GM18873 (cell line): ENCODE measurements at regions not wholly inside any gene's neighbourhood (a gene's known extent, or its start where the extent isn't known, plus 50 kb on each side); places are given as distances from the start of the nearest gene placed in this dataset.
"Not testable (repeated sequence)": the region's sequence is repeated elsewhere in the genome, so short reads cannot be mapped to it uniquely, and the experiment has no call there.

Source experiments
- ATAC-seq: cut with Tn5 transposase; IDR thresholded peaks from one replicate; pipeline ENCODE4 v1.9.1; 2021; ENCODE audit warnings: mild to moderate bottlenecking, moderate library complexity, moderate number of reproducible peaks; ENCODE audit not compliant: unreplicated experiment, low FRiP score

DNA sequence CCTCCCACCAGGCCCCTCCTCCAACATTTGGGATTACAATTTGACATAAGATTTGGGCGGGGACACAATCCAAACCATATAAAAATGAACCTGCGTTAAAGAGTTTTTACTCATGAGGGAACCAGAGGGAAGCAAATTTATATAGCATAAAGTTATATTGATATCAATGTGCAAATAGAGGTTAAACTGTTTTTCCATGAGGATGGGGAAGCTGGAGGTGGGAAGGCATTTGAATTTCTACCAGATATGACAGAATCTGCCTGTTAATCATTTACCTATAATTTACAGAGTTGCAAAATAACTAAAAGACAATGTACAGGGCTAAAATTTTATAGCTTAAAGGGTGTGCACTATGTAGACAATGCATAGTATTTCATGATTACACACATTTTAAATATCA lies 322.0 kb upstream of the FKBP1C start:
- no peak for ATAC-seq

DNA sequence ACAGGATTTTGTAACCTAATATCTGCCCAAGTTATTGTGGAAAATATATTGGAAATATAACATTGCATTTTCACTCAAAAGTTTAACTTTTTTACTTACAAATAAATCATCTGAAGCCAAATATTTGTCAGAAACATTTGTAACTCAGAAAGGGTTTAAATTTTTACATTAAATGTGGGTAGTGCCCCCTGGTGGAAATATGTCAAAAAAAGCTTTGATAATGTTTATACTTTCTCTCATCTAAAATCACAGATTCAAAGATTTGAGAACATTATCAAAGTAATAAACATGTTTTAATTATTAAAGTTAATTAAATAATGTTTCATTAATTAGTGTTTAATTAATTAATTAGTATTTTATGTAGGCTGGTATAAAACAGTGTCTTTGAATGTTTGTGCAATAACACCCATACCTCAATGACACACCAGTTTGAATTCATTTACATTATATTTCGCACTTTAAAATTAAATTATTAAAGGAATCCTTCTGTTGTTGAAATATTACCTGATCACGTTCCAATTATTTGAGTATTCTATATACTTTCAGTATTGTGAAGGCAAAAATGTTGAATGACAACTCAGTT lies 320.1 kb upstream of the FKBP1C start:
- no peak for ATAC-seq

DNA sequence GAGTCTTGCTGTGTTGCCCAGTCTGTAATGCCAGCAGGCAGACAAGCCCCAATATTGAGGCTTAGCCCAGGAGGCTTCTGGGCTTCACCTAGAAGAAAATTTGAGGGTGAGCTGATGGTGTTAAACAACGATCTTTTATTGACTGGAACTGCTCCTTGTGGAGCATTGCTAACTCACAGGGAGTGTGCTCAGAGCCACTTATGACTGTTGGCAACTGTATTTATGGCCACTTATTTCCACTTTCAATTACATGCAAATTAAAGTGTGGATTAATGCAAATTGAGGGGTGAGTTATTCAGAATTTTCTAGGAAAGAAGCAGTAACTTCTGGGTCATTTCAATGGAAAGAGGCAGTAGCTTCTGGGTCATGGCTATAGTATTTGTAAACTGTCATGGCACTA lies 317.2 kb upstream of the FKBP1C start:
- ATAC-seq: no peak

DNA sequence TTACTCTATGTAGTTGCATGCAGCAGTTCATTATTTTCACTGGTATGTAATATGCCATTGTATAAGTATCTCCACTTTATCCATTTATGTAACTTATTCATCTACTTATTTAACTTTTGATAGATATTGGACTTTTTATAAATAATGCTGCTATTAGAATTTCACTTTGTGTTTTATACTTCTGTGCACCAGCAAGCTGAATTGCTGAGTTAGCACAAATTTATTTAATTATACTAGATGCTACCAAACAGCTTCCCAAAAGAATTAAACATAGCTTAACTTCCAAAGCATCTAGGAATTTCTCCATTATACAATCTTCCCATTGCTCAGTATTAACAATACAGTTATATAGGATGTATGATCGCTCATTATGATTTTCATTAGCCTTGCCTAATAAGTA lies 308.0 kb upstream of the FKBP1C start:
- no peak for ATAC-seq

DNA sequence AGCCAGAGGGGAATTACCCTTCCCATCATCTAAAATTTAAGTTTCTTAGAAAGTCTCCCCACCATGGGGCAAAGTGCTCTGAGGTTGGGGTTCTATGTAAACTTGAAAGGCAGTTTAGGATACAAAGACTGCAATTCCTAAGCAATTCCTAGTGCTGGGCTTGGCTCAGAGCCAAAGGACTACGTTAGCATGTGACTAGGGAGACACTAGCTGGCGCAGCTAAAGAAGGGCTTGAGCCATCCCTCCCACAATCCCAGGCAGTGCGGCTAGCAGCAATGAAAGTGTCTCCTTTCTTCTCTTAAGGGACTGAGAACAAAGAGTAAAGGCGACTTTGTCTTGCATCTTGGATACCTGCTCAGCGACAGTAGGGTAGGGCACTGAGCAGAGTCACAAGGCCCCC lies 306.6 kb upstream of the FKBP1C start:
- no peak for ATAC-seq

DNA sequence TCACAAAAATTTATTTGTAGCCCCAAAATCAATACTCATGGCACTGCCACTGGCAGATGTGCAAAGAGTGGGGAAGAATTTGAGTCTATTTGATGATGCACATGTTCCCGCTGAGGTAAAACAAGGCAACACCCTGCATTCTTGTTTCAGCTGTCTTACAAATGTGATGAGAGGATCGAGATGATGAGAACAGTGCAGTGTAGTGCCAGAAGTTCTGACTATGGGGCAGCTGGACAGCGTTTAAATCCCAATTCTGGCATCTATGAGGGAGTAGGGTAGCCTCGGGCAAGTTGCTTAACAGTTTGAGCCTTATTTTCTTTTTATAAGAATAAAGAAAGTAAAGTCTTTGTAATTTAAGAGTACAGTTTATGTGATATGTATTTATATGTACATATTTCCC lies 296.7 kb upstream of the FKBP1C start:
- ATAC-seq: no peak

DNA sequence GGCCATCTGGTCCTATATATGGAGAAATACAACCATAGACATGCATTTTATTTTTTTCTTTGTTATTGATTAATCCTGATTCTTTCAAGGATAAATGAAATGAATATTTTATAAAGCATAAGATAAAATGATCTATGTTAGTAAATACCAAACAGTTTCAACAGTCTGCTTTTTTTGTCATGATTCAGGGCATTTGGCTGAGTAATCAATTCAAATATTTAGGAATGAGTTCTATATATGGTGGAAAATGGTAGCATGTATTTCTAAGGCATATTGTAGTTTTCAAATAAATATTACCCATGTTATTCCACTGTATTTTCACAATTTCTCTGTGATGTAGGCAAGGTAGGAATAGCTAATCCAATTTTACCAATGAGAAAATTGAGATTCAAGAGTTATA lies 287.5 kb upstream of the FKBP1C start:
- ATAC-seq: no peak

DNA sequence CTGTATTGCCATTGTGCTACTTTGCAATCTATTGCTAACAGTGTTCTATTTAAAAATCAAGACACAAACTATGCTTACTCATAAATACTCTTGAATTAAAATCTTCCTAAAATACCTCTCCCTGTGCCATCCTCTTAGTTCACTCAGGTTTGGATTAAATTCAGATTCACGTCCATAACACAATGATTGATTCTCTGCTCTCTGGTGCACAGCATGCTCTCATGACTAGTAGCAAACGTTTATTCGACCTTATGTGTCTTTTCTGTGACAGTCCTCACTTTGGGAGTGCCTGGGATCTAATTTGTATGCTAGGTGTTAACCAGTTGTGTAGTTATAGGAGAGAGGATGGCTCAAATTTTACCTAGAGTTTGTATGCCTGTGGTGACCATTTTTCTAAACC lies 270.4 kb upstream of the FKBP1C start:
- no peak for ATAC-seq

DNA sequence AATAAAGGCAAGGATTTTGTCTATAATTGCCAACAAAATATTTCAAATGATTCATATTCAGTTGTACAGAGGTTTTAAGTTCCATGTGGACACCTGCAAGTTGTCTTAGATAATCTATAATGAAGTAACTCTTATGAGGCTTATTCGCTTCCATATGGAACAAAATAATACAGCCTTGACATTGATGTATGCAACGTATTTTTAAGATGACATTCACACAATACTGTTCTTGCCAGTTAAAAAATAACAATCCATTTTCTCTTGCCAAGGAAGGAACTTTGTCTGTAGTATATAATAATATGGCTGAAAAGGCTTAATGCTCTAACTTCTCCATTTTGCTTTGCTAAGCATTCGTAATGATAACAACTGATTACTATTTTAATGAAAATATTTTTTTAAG lies 269.3 kb upstream of the FKBP1C start:
- ATAC-seq: no peak

DNA sequence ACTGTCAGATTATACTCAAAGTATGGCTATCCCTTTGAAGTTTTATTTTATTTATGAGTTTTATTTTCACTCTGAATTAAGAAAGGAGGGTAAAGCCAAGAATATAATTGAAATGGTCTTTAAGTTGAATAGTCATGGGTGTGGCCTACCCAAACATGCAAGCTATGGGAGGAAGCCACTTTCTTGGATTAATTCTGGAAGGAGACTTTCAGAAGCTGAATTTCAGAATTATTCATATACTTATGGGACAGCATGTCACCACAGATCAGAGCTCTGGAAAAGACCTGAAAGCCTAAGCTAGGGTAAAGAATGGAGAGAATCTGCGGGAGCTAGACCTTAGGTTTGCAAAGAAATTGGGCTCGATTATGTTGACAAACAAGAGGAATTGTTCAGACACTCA lies 242.4 kb upstream of the FKBP1C start:
- no peak for ATAC-seq

DNA sequence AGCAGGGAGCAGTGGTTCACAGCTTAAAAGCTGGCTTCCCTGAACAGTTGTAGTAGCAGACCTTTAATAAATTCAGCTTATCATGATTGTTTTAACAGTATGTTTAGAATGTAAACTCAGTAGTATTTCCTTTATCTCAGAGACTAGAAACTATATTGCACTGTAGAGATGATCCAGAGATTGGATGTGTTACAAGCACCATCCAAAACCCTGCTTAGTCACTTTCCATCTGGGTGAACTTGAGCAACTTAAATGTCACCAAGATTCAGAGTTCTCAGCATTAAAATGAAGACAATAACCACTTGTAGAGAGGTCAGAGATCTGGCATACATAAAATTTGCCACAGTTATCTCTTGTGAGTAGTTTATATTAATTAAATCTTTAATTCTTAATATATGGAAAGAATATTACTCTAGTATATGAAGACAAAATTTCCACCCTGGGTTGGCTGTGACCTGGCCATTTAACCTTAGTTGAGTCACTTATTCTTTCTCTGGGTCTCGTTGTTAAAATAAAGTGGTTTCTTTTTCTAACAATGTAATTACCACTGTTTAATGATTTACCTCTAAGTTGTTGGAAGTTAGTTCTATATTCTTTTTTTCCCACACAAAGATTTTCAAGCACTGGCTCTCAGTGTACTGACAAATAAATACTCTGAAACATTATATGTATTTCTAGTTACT lies 239.2 kb upstream of the FKBP1C start:
- no peak for ATAC-seq

DNA sequence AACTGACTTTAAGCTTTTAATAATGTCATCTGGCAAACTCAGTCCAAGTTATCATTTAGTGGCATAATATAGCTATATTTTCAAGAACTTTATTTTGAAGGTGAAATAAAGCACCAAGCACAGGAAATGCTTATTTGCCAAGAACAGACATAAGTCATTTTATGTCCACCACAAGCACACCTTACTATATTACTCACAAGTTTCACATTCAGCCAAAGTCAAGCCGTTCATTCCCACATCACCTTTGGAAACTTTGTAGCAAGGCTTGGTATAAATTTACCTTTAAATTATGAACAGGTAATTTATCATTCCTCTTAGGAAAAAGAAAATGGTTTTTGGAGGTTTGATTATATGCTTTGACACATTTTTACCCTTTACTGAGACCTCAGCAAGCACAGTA lies 236.8 kb upstream of the FKBP1C start:
- ATAC-seq: peak; percentile 67

DNA sequence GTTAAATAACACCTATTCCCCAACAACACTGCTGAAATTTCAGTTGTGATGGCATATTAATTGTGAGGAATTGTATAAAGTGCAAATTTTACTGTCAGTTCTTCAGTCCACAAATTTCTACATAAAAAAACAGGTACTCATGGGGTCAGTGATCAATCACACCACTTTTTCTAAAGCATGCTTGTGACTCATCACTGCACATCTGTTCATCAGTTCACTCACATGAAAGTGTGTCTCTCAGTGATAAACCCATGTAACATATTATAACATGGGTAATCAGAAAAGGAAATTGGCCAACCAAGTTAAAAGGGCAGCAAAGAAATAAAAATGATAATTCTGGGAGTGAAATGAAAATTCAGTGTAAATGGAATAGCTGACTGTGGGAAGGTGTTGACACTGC lies 234.7 kb upstream of the FKBP1C start:
- no peak for ATAC-seq

DNA sequence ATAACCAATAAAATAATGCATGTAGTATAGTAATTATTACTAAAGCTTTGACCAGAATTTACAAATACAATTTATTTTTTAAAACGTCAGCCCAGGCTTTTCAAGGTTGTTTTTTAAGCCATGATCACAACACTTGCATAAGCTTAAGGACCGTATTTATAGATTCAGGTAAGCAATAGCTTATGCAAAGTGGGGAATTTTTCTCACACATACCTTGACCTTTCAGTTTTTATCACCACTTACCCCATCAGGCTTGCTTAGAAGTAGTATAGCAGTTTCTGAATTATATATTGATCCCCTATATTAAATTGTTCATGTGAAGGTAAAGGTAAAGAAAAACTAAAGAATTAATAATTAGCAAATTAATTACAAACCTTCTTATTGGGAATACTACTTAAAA lies 232.3 kb upstream of the FKBP1C start:
- no peak for ATAC-seq

DNA sequence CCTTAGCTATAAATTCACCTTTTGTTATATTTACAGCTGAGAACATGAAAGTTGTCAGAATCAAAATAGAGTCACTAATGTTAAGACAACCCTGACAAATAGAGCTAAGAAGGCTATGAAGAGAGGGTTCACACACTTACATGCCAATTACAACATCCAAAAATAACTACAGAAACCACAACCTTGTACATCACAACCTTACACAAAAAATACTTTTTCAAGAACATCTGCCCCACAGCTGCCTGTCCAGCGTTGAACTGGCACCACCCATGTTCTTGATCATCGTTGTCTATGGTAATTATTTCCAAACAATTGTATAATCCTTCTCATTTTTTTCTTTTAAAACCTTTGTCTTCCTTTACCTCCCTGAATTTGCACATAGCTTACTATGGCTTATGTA lies 231.2 kb upstream of the FKBP1C start:
- ATAC-seq: no peak

DNA sequence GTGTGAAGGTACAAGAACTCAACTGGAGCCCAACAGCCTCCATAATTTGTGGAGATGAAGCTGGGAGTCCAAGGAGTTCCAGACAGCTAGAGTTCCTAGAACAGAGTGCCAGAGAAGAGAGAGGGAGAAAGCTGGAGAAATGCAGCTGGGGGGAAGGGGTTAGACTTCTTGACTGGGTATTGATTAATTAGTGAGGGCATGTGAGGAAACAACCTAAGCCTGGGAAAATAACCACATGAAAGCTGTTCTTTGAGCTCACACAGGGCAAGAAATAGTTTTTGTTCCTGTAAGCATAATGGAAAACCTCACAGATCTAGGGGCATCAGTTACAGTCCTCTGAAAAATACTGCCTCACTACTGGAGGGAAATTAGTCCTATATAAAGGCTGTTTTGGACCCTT lies 230.5 kb upstream of the FKBP1C start:
- ATAC-seq: no peak

DNA sequence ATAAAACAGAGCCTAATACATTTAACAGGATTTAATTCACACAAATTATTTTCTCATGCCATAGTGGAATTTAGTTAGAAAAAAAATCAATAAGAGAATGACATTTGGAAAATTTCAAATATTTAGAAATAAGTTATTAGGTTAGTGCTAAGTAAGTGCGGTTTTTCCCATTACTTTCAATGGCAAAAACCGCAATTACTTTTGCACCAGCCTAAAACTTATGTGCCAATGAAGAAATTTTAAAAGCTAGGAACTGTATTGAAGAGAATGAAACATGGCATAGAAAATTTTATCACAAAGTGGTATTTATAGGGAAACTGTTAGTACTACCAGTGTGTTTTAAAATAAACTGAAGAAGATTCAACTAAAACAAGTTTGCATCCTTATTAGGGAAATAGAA lies 228.3 kb upstream of the FKBP1C start:
- no peak for ATAC-seq

DNA sequence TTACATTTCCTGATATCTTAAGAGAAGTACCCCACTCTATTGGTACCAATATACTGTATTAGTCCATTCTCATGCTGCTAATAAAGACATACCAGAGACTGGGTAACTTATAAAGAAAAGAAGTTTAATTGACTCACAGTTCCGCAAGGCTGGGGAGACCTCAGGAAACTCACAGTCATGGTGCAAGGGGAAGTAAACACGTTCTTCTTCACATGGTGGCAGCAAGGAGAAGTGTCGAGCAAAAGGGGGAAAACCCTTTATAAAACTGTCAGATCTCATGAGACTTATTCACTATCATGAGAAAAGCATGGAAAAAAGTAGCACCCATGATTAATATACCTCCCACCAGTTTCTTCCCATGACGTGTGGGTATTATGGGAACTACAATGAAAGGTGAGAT lies 219.6 kb upstream of the FKBP1C start:
- ATAC-seq: not testable (repeated sequence)

DNA sequence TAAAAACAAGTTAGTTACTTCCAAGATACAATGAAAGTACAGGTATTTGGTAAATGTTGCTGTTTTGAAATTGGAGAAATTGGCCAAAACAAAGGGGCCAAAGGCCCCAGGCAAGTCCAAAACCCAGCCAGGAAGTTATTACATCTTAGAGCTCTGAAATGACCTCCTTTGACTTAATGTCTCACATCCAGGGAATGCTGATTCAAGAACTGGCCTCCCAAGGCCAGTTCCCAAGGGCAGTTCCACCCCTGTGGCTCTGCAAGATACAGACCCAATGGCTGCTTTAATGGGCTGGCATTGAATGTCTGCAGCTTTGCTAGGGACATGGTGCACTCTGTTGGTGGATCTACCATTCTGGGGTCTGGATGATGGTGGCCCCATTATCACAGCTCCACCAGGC lies 217.3 kb upstream of the FKBP1C start:
- no peak for ATAC-seq

DNA sequence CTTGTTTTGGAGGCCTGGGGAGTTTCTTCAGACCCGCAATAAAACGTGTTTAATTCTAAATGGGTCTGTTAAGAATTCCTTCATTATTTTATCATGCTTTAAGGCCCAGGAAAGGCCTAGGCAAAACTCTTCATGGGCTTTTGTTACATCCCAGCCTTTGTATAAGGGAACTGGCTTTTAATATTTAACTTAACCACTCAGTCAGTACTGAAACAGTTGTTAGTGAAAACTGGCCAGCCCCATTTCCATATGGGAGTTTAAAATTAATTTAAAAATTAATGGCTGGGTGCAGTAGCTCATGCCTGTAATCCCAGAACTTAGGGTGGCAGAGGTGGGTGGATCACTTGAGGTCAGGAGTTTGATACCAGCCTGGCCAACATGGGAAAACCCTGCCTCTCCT lies 213.2 kb upstream of the FKBP1C start:
- ATAC-seq: no peak

DNA sequence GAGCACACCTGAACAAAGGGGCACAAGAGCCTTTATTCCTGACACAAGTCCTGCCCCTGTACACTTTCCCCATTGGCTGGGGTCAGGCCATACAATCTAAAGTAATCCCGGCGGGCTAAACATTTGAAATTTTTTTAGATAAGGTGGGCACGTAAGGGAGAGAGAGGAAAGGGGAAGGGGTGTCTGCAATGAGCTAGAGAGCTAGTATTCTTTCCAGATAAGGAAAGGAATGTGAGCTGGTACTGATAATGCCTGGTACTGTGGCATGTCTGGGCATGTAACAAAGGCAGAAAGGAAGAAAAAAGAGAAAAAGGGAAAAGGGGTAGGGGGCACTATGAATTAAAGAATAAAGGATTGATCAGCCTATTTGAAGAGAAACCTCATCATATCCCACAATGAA lies 212.0 kb upstream of the FKBP1C start:
- ATAC-seq: not testable (repeated sequence)

DNA sequence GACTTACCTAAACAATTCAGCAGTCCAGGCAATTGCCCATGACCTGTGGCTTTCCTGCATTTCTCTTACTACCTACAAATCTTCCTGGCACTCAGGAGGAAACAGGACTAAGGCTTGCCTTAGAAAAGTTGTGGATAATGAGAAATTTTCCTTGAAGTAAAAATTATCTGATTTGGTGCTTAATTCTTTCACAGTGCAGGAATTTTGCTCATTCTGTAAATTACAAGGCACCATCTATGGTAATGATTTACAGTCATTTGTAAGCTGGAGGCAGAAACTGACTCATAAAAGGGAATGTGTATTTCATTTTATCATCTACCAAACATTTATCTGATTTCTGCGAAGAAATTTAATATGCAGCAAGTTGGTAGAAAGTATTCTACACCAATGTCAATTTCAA lies 211.5 kb upstream of the FKBP1C start:
- ATAC-seq: no peak

DNA sequence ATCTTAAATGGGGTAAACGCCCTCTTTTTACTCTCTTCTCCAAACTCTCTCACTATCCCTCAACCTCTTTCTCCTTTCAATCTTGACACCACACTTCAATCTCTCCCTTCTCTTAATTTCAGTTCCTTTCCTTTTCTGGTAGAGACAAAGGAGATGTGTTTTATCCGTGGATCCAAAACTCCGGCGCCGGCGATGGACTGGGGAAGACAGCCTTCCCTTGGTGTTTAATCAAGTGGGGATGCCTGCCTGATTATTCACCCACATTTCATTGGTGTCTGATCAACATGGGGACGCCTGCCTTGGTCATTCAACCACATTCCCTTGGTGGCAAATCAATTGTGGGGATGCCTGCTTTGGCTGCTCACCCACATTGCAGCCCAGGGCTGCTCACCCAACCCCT lies 205.3 kb upstream of the FKBP1C start:
- not testable (repeated sequence) for ATAC-seq
